HEK293 (cell line): ENCODE measurements at regions not wholly inside any gene's neighbourhood (a gene's known extent, or its start where the extent isn't known, plus 50 kb on each side); places are given as distances from the start of the nearest gene placed in this dataset.

ENCODE experiments used
- OVOL3 ChIP-seq: fragments of 450-650 bp; formaldehyde crosslinking; IDR thresholded peaks from 2 replicates; pipeline ENCODE4 v1.5.1; 2016; ENCODE audit warnings: missing biosample characterization, missing genetic modification characterization
- ZNF146 ChIP-seq: fragments of 450-650 bp; formaldehyde crosslinking; IDR thresholded peaks from 2 replicates; pipeline ENCODE4 v1.5.1; 2016; ENCODE audit warnings: missing biosample characterization, missing genetic modification characterization
- ZNF510 ChIP-seq: fragments of 450-650 bp; formaldehyde crosslinking; IDR thresholded peaks from 2 replicates; pipeline ENCODE4 v1.5.1; 2018; ENCODE audit warnings: mild to moderate bottlenecking, missing genetic modification characterization, missing biosample characterization; ENCODE audit not compliant: insufficient replicate concordance
- ZNF600 ChIP-seq: fragments of 450-650 bp; formaldehyde crosslinking; IDR thresholded peaks from 2 replicates; pipeline ENCODE4 v1.5.1; 2016; ENCODE audit warnings: missing biosample characterization, missing genetic modification characterization
- TF ChIP-seq, protein P1 (sequence below): fragments of 450-650 bp; formaldehyde crosslinking; IDR thresholded peaks from 2 replicates; pipeline ENCODE4 v1.5.1; 2016; ENCODE audit warnings: missing biosample characterization, missing genetic modification characterization
- TF ChIP-seq, protein P2 (sequence below): fragments of 450-650 bp; formaldehyde crosslinking; IDR thresholded peaks from 2 replicates; pipeline ENCODE4 v1.5.1; 2016; ENCODE audit warnings: missing biosample characterization, missing genetic modification characterization, low read depth

DNA sequence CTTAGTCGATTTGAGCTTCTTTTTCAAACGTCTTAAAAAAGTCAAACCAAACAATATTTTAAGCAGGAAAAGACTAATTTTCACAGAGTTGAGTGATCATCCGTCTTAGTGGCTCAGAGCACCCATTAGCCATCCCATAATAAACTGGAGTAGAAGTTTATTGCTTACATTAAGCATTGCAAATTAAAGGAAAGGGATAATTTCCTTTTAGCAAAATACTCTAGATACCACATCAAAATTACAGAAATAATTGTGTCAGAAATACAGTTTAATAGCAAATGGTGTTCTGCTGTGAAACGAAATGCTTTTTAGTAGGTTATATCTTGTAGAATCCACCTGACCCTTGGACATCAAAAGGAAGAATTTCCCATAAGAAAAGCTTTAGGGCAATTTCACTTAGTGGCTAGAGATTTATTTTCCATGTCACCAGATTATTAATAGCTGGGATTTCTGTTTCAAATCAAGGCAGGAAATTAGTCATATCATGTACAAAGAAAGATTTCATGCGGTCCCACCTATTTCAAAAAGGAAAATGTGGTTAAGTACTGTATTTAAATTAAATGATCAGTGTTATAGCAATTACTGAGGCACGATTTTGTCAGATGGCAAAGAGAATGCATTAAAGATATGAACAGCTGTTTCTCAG is 96.2 kb downstream of the NPTX2 start:
- TF ChIP-seq ZNF510 (tag by site-specific recombination) (no peak), ZNF600 (tag by site-specific recombination) (no peak), ZNF146 (tag by site-specific recombination) (no peak), OVOL3 (tag by site-specific recombination) (no peak)
- TF ChIP-seq, protein P1, sequence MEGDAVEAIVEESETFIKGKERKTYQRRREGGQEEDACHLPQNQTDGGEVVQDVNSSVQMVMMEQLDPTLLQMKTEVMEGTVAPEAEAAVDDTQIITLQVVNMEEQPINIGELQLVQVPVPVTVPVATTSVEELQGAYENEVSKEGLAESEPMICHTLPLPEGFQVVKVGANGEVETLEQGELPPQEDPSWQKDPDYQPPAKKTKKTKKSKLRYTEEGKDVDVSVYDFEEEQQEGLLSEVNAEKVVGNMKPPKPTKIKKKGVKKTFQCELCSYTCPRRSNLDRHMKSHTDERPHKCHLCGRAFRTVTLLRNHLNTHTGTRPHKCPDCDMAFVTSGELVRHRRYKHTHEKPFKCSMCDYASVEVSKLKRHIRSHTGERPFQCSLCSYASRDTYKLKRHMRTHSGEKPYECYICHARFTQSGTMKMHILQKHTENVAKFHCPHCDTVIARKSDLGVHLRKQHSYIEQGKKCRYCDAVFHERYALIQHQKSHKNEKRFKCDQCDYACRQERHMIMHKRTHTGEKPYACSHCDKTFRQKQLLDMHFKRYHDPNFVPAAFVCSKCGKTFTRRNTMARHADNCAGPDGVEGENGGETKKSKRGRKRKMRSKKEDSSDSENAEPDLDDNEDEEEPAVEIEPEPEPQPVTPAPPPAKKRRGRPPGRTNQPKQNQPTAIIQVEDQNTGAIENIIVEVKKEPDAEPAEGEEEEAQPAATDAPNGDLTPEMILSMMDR (tag by site-specific recombination) = no peak
- TF ChIP-seq, protein P2, sequence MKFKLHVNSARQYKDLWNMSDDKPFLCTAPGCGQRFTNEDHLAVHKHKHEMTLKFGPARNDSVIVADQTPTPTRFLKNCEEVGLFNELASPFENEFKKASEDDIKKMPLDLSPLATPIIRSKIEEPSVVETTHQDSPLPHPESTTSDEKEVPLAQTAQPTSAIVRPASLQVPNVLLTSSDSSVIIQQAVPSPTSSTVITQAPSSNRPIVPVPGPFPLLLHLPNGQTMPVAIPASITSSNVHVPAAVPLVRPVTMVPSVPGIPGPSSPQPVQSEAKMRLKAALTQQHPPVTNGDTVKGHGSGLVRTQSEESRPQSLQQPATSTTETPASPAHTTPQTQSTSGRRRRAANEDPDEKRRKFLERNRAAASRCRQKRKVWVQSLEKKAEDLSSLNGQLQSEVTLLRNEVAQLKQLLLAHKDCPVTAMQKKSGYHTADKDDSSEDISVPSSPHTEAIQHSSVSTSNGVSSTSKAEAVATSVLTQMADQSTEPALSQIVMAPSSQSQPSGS = no peak
